Right lobe of liver (tissue), 4 donors: ENCODE measurements at regions not wholly inside any gene's neighbourhood (a gene's known extent, or its start where the extent isn't known, plus 50 kb on each side); places are given as distances from the start of the nearest gene placed in this dataset.

Experiments used
- POLR2A ChIP-seq: fragments of 450-650 bp; IDR thresholded peaks from one replicate; pipeline ENCODE4 v1.6.1; 2017; ENCODE audit warnings: antibody characterized with exemption, mild to moderate bottlenecking
- TF ChIP-seq, protein P1 (sequence below), 4 donors: fragments of 200-600 bp in 3 of 4; fragments of 450-650 bp in 1 of 4; IDR thresholded peaks; one replicate each; pipeline versions ENCODE4 v1.5.1 to v1.8.0; 2016 to 2022; ENCODE audit warnings: antibody characterized with exemption in 4 of 4, mild to moderate bottlenecking in 2 of 4
- donor health status: DM: no; HTN: no; CAD: no.
- donor health status: DM: no; HTN: no; CAD: no.
- donor health status: DM: no; HTN: yes; CAD: no.

DNA sequence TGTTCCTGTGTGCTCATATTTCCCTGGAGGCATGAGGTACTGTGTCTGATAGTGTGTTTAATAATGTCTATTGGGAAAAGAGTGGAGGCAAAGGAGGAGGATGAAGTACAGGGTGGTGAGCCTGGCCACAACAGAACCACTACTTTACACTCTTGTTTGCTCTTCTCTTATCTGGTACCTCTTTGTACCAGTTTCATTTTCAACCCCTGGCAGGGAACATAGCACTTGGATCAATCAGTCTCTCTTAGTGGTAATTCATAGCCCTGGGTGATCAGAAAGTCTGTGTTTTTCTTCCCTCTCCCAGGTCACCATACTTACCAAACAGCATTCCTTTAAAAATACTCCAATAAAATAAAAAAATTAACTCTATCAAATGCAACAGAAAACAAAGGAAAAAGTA, 105.4 kb downstream of the DMRT2 start:
- TF ChIP-seq POLR2A = no peak
- TF ChIP-seq, protein P1, sequence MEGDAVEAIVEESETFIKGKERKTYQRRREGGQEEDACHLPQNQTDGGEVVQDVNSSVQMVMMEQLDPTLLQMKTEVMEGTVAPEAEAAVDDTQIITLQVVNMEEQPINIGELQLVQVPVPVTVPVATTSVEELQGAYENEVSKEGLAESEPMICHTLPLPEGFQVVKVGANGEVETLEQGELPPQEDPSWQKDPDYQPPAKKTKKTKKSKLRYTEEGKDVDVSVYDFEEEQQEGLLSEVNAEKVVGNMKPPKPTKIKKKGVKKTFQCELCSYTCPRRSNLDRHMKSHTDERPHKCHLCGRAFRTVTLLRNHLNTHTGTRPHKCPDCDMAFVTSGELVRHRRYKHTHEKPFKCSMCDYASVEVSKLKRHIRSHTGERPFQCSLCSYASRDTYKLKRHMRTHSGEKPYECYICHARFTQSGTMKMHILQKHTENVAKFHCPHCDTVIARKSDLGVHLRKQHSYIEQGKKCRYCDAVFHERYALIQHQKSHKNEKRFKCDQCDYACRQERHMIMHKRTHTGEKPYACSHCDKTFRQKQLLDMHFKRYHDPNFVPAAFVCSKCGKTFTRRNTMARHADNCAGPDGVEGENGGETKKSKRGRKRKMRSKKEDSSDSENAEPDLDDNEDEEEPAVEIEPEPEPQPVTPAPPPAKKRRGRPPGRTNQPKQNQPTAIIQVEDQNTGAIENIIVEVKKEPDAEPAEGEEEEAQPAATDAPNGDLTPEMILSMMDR (IDR thresholded peaks at IDR 0.05) = no peak
